GM12878 (cell line): ENCODE measurements at regions not wholly inside any gene's neighbourhood (a gene's known extent, or its start where the extent isn't known, plus 50 kb on each side); places are given as distances from the start of the nearest gene placed in this dataset.

Experiments used
- DPF2 ChIP-seq: fragments of 450-650 bp; IDR thresholded peaks from 2 replicates; pipeline ENCODE4 v1.6.1; 2017; ENCODE audit warnings: mild to moderate bottlenecking
- NFYA ChIP-seq: IDR thresholded peaks from 2 replicates; pipeline ENCODE4 v1.6.1; 2011; ENCODE audit warnings: low read depth, mild to moderate bottlenecking, low read length, improper control_type of control experiment, borderline replicate concordance
- POLR2A ChIP-seq: IDR thresholded peaks from 2 replicates; pipeline ENCODE4 v1.6.1; 2011; ENCODE audit warnings: low read depth, mild to moderate bottlenecking, low read length
- SMC3 ChIP-seq: IDR thresholded peaks from 2 replicates; pipeline ENCODE4 v1.6.1; 2011; ENCODE audit warnings: low read length, improper control_type of control experiment, borderline replicate concordance
- TBL1XR1 ChIP-seq: IDR thresholded peaks from 2 replicates; pipeline ENCODE4 v1.6.1; 2012; ENCODE audit warnings: low read depth, low read length, improper control_type of control experiment
- TCF3 ChIP-seq: IDR thresholded peaks from 2 replicates; pipeline ENCODE4 v1.6.1; 2012; ENCODE audit warnings: low read depth, mild to moderate bottlenecking, low read length, borderline replicate concordance; ENCODE audit not compliant: insufficient read depth
- ZZZ3 ChIP-seq: IDR thresholded peaks from 2 replicates; pipeline ENCODE4 v1.6.1; 2011; ENCODE audit warnings: low read depth; ENCODE audit not compliant: control insufficient read depth, insufficient read length
- TF ChIP-seq, protein P1 (sequence below): fragments of 450-650 bp; formaldehyde crosslinking; IDR thresholded peaks from 2 replicates; pipeline ENCODE4 v1.4.0; 2022; ENCODE audit warnings: mild to moderate bottlenecking, moderate library complexity
- TF ChIP-seq, protein P2 (sequence below): fragments of 450-650 bp; IDR thresholded peaks from 2 replicates; pipeline ENCODE4 v1.6.1; 2017; ENCODE audit warnings: mild to moderate bottlenecking, low read depth, inconsistent platforms; ENCODE audit not compliant: poor library complexity, severe bottlenecking
- TF ChIP-seq, protein P3 (sequence below): IDR thresholded peaks from 2 replicates; pipeline ENCODE4 v1.6.1; 2012; ENCODE audit warnings: improper control_type of control experiment, low read depth, low read length; ENCODE audit not compliant: insufficient replicate concordance
- TF ChIP-seq, protein P4 (sequence below): fragments of 450-650 bp; IDR thresholded peaks from 2 replicates; pipeline ENCODE4 v1.6.1; 2017; ENCODE audit warnings: antibody characterized with exemption, mild to moderate bottlenecking, moderate library complexity
- TF ChIP-seq, protein P5 (sequence below): fragments of 450-650 bp; IDR thresholded peaks from 2 replicates; pipeline ENCODE4 v1.6.1; 2016; ENCODE audit warnings: mild to moderate bottlenecking

DNA sequence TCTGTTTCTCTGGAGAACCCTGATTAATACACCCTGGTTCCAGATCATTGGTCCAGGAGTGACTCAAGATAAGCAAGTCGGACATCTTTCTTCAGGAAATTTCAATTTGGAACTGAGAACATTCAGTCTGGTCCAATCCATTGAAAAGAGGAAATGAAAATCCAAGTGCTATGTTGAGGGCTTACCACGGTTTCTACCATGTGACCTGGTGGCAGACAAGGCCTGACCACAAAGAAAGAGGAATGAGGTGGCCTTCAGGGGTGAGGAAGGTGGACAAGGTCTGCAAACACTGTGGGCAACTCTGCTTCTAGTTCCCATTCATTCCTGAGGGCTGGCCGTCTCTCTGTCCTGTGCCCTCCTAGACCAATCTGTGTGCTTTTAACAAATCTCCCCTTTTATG lies 149.2 kb upstream of the GHITM start (continued):
- TF ChIP-seq SMC3 (no peak), TBL1XR1 (peak; percentile 79; the same call in 1 of the 2 replicates), TCF3 (no peak), DPF2 (peak; percentile 89), NFYA (no peak), ZZZ3 (no peak), POLR2A (no peak)
- TF ChIP-seq, protein P1, sequence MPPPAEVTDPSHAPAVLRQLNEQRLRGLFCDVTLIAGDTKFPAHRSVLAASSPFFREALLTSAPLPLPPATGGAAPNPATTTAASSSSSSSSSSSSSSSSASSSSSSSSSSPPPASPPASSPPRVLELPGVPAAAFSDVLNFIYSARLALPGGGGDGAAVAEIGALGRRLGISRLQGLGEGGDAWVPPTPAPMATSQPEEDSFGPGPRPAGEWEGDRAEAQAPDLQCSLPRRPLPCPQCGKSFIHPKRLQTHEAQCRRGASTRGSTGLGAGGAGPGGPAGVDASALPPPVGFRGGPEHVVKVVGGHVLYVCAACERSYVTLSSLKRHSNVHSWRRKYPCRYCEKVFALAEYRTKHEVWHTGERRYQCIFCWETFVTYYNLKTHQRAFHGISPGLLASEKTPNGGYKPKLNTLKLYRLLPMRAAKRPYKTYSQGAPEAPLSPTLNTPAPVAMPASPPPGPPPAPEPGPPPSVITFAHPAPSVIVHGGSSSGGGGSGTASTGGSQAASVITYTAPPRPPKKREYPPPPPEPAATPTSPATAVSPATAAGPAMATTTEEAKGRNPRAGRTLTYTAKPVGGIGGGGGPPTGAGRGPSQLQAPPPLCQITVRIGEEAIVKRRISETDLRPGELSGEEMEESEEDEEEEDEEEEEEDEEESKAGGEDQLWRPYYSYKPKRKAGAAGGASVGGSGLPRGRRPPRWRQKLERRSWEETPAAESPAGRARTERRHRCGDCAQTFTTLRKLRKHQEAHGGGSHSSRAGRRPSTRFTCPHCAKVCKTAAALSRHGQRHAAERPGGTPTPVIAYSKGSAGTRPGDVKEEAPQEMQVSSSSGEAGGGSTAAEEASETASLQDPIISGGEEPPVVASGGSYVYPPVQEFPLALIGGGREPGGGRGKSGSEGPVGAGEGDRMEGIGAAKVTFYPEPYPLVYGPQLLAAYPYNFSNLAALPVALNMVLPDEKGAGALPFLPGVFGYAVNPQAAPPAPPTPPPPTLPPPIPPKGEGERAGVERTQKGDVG (CRISPR knock-in tag), result no peak
- TF ChIP-seq, protein P2, sequence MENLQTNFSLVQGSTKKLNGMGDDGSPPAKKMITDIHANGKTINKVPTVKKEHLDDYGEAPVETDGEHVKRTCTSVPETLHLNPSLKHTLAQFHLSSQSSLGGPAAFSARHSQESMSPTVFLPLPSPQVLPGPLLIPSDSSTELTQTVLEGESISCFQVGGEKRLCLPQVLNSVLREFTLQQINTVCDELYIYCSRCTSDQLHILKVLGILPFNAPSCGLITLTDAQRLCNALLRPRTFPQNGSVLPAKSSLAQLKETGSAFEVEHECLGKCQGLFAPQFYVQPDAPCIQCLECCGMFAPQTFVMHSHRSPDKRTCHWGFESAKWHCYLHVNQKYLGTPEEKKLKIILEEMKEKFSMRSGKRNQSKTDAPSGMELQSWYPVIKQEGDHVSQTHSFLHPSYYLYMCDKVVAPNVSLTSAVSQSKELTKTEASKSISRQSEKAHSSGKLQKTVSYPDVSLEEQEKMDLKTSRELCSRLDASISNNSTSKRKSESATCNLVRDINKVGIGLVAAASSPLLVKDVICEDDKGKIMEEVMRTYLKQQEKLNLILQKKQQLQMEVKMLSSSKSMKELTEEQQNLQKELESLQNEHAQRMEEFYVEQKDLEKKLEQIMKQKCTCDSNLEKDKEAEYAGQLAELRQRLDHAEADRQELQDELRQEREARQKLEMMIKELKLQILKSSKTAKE, result peak; percentile 97
- TF ChIP-seq, protein P3, sequence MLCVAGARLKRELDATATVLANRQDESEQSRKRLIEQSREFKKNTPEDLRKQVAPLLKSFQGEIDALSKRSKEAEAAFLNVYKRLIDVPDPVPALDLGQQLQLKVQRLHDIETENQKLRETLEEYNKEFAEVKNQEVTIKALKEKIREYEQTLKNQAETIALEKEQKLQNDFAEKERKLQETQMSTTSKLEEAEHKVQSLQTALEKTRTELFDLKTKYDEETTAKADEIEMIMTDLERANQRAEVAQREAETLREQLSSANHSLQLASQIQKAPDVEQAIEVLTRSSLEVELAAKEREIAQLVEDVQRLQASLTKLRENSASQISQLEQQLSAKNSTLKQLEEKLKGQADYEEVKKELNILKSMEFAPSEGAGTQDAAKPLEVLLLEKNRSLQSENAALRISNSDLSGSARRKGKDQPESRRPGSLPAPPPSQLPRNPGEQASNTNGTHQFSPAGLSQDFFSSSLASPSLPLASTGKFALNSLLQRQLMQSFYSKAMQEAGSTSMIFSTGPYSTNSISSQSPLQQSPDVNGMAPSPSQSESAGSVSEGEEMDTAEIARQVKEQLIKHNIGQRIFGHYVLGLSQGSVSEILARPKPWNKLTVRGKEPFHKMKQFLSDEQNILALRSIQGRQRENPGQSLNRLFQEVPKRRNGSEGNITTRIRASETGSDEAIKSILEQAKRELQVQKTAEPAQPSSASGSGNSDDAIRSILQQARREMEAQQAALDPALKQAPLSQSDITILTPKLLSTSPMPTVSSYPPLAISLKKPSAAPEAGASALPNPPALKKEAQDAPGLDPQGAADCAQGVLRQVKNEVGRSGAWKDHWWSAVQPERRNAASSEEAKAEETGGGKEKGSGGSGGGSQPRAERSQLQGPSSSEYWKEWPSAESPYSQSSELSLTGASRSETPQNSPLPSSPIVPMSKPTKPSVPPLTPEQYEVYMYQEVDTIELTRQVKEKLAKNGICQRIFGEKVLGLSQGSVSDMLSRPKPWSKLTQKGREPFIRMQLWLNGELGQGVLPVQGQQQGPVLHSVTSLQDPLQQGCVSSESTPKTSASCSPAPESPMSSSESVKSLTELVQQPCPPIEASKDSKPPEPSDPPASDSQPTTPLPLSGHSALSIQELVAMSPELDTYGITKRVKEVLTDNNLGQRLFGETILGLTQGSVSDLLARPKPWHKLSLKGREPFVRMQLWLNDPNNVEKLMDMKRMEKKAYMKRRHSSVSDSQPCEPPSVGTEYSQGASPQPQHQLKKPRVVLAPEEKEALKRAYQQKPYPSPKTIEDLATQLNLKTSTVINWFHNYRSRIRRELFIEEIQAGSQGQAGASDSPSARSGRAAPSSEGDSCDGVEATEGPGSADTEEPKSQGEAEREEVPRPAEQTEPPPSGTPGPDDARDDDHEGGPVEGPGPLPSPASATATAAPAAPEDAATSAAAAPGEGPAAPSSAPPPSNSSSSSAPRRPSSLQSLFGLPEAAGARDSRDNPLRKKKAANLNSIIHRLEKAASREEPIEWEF, result no peak
- TF ChIP-seq, protein P4, sequence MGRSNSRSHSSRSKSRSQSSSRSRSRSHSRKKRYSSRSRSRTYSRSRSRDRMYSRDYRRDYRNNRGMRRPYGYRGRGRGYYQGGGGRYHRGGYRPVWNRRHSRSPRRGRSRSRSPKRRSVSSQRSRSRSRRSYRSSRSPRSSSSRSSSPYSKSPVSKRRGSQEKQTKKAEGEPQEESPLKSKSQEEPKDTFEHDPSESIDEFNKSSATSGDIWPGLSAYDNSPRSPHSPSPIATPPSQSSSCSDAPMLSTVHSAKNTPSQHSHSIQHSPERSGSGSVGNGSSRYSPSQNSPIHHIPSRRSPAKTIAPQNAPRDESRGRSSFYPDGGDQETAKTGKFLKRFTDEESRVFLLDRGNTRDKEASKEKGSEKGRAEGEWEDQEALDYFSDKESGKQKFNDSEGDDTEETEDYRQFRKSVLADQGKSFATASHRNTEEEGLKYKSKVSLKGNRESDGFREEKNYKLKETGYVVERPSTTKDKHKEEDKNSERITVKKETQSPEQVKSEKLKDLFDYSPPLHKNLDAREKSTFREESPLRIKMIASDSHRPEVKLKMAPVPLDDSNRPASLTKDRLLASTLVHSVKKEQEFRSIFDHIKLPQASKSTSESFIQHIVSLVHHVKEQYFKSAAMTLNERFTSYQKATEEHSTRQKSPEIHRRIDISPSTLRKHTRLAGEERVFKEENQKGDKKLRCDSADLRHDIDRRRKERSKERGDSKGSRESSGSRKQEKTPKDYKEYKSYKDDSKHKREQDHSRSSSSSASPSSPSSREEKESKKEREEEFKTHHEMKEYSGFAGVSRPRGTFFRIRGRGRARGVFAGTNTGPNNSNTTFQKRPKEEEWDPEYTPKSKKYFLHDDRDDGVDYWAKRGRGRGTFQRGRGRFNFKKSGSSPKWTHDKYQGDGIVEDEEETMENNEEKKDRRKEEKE, result no peak
- TF ChIP-seq, protein P5, sequence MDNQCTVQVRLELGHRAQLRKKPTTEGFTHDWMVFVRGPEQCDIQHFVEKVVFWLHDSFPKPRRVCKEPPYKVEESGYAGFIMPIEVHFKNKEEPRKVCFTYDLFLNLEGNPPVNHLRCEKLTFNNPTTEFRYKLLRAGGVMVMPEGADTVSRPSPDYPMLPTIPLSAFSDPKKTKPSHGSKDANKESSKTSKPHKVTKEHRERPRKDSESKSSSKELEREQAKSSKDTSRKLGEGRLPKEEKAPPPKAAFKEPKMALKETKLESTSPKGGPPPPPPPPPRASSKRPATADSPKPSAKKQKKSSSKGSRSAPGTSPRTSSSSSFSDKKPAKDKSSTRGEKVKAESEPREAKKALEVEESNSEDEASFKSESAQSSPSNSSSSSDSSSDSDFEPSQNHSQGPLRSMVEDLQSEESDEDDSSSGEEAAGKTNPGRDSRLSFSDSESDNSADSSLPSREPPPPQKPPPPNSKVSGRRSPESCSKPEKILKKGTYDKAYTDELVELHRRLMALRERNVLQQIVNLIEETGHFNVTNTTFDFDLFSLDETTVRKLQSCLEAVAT, result peak; percentile 66; the same call in 1 of the 2 replicates
